HPDE6-E6E7 (cell line): ENCODE measurements at regions not wholly inside any gene's neighbourhood (a gene's known extent, or its start where the extent isn't known, plus 50 kb on each side); places are given as distances from the start of the nearest gene placed in this dataset.
"Not testable (repeated sequence)": the region's sequence is repeated elsewhere in the genome, so short reads cannot be mapped to it uniquely, and the experiment has no call there.

Experiments
- DNase-seq: peaks from one replicate; pipeline ENCODE4 v3.0.0; 2011; ENCODE audit warnings: missing footprints; ENCODE audit errors: extremely low spot score

GRCh38 chr18:42473611-42474010 lies 518.6 kb downstream of the PIK3C3 start:
- DNase-seq, result no peak

GRCh38 chr18:42474577-42474976 lies 519.5 kb downstream of the PIK3C3 start:
- DNase-seq, result no peak

- DNase-seq, result no peak
These were observed 520.1 kb downstream of the PIK3C3 start for GRCh38 chr18:42475157-42475556.

GRCh38 chr18:42477267-42477666 lies 522.2 kb downstream of the PIK3C3 start:
- DNase-seq, result no peak

- no peak for DNase-seq
These were observed 525.4 kb downstream of the PIK3C3 start for GRCh38 chr18:42480441-42480840.

- no peak for DNase-seq
These were observed 529.6 kb downstream of the PIK3C3 start for GRCh38 chr18:42484648-42485047.

- DNase-seq, result no peak
These were observed 531.2 kb downstream of the PIK3C3 start for GRCh38 chr18:42486271-42486670.

- DNase-seq, result no peak
These were observed 553.8 kb downstream of the PIK3C3 start for GRCh38 chr18:42508683-42509296.

GRCh38 chr18:42509750-42510415 lies 554.8 kb downstream of the PIK3C3 start:
- no peak for DNase-seq

- no peak for DNase-seq
These were observed 555.5 kb downstream of the PIK3C3 start for GRCh38 chr18:42510540-42510939.

GRCh38 chr18:42513441-42513840 lies 558.4 kb downstream of the PIK3C3 start:
- no peak for DNase-seq

GRCh38 chr18:42514512-42514911 lies 559.5 kb downstream of the PIK3C3 start:
- no peak for DNase-seq

GRCh38 chr18:42517896-42518295 lies 562.9 kb downstream of the PIK3C3 start:
- no peak for DNase-seq

GRCh38 chr18:42518331-42518730 lies 563.3 kb downstream of the PIK3C3 start:
- not testable (repeated sequence) for DNase-seq

- no peak for DNase-seq
These were observed 565.1 kb downstream of the PIK3C3 start for GRCh38 chr18:42520138-42520537.

GRCh38 chr18:42525905-42526304 lies 570.9 kb downstream of the PIK3C3 start:
- no peak for DNase-seq

GRCh38 chr18:42527766-42528165 lies 572.7 kb downstream of the PIK3C3 start:
- no peak for DNase-seq

GRCh38 chr18:42530276-42530675 lies 575.2 kb downstream of the PIK3C3 start:
- no peak for DNase-seq

GRCh38 chr18:42532119-42532518 lies 577.1 kb downstream of the PIK3C3 start:
- no peak for DNase-seq

- DNase-seq, result no peak
These were observed 578.1 kb downstream of the PIK3C3 start for GRCh38 chr18:42533009-42533575.

GRCh38 chr18:42533616-42534015 lies 578.6 kb downstream of the PIK3C3 start:
- no peak for DNase-seq

GRCh38 chr18:42534313-42534712 lies 579.3 kb downstream of the PIK3C3 start:
- no peak for DNase-seq

- no peak for DNase-seq
These were observed 579.0 kb downstream of the RIT2 start for GRCh38 chr18:42536442-42536841.
